HG03097 (cell line): ENCODE measurements at regions not wholly inside any gene's neighbourhood (a gene's known extent, or its start where the extent isn't known, plus 50 kb on each side); places are given as distances from the start of the nearest gene placed in this dataset.

Experiments used
- ATAC-seq: cut with Tn5 transposase; IDR thresholded peaks from one replicate; pipeline ENCODE4 v1.9.1; 2021; ENCODE audit not compliant: unreplicated experiment, low FRiP score

- ATAC-seq, result no peak
Observed at GRCh38 chr15:36363335-36363734, 216.1 kb upstream of the CDIN1 start.

DNA sequence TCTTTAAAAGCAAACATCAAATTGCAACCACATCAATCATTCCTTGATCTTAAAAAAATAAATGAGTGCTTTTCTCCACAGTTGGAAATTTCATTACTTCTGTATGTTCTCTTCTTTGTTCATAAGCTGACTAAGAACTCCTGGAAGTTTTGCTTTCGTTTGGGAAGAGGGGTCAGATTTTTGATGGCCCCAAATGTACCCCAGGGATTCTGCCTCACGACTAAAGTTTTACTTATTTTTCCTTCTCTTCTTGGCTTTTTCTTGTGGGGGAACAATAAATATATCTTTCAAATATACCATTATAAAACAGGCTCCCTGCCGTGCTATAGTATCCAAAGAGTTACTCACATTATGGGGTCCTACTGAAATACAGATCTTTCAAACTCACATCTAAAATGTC is 215.0 kb upstream of the CDIN1 start:
- ATAC-seq, result no peak

DNA sequence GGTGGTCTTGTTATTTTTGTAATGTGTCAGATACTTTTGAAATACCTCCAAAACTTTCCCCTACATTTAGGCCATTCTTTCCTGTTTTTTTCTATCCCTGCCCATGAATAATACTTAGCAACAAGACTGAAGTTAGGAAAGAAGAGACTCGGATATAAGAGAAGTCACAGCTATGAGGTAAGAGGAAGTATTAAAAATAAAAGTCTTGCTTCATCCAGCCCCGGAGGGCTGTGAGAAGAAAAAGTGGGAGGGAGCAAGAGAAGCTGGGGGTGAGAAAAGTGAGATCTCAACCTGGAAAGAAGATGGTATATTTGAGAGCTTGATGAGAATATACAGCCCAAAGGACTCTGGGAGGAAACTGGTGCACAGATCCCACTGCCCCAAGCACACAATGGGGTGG is 213.5 kb upstream of the CDIN1 start:
- ATAC-seq, result no peak

- ATAC-seq, result no peak
Observed at GRCh38 chr15:36370051-36370730, 209.2 kb upstream of the CDIN1 start.

GRCh38 chr15:36370731-36371112 is 208.7 kb upstream of the CDIN1 start:
- no peak for ATAC-seq

GRCh38 chr15:36371509-36371908 is 207.9 kb upstream of the CDIN1 start:
- ATAC-seq, result no peak

- no peak for ATAC-seq
Observed at GRCh38 chr15:36372968-36373367, 206.5 kb upstream of the CDIN1 start.

DNA sequence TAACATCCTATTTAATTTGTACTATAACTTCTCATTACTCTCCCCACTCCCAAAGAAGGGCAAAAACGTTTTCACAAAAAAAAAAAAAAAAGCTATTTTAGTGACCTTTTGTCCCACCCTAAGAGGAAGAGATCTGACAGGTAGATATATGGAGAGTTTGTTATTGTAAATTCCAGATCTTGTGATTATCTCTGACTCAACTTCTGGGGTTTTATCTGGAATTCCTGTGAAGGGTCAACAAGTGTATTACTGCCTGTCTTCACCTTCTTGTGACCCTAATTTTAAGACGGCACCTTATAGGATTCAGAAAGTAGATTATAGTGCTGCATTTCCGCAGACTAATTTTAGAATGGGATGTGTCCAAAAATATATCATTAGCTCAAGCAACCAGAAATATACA is 205.9 kb upstream of the CDIN1 start:
- no peak for ATAC-seq

- ATAC-seq, result no peak
Observed at GRCh38 chr15:36389107-36389506, 190.3 kb upstream of the CDIN1 start.

DNA sequence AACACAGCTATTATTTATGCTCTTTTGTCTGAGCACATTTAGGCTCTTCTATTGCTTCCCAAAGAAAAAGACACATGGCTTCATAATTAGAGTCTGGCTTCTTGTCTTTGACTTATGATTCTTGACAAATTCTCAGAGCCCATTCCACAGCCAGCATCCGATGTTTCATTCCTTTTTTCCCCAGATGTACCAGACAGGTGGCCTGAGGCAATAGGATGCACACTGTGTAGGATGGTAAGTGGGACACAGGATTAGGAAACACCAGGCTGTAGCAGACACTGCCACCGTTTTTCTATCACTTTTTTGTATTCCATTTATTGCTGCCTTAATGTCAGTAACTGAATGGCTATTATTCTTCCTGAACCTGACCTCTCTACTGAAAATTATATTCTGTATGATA is 188.9 kb upstream of the CDIN1 start:
- ATAC-seq, result no peak

DNA sequence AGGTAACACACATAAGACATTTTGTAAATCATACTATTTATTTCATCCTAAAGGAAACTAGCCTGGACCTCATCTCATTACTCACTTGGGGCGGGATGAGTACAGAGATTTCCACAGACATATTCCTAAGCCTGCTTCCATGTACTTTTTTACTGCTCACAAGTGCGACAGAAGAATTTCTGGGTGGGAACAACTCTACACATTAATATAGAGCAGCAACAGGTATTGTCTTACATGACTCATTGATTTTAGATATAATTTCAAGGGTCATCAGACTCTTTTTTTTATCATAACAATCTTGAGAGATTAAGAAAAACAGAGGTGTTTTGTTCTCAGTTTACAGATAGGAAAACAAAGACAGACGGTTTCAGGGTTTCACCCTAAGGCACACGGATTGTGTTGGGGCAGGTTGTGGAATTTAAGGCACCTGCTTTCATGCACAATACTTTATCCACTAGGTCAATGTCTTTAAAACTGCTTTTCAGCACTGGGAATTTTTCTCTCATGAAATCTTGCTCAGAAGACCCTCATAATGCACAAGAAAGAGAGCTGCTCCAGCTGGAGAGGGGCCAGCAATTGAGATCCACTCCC is 186.7 kb upstream of the CDIN1 start:
- no peak for ATAC-seq

GRCh38 chr15:36398212-36398611 is 181.2 kb upstream of the CDIN1 start:
- no peak for ATAC-seq

DNA sequence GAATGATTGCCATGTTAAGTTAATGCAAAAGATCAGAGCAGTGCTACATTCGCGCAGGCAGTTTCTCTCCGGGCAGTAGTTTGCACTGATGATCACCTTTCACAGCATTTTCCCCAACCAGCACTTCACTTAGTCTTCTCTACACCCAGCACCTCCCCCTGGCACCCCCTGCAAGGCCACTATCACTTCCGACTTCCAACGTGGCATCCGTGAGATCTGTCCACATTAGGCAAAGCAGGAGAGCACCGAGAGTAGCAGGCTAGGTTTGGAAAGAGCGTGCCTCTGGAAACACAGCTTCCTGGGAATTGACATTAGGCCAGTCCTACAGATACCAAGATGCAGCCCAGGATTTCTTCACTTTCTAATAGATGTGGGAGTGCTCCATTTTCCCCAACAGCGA is 180.2 kb upstream of the CDIN1 start:
- ATAC-seq, result no peak

DNA sequence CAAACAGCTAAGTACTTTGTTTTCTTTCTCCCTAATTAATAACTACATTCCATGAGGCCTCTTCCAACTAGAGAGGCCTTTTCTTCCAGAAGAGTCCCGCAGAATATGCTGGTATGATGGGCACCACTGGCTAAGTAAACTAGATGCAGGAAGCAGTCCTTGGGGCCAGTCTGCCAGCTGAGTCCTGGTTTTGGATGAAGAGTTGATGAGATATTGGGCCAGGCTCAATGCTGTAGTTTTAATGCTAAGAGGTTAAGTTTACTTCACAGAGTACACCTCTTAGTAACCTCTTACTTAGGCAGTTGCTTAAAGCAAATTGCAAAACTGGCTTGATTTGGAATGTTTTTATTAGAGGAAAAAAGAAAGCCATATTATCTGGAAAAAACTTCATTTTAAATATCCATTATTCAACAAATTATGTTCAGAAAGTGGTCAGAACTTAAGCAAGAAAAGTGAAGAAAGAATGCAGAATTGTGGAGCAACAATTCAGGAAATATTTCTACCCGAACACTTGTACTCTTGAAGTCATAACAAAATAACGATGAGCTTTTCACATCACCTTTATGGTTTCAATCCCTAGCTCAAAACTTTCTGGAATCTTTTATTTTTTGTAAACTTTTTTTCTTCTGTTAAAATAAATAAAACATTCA is 178.4 kb upstream of the CDIN1 start:
- no peak for ATAC-seq

DNA sequence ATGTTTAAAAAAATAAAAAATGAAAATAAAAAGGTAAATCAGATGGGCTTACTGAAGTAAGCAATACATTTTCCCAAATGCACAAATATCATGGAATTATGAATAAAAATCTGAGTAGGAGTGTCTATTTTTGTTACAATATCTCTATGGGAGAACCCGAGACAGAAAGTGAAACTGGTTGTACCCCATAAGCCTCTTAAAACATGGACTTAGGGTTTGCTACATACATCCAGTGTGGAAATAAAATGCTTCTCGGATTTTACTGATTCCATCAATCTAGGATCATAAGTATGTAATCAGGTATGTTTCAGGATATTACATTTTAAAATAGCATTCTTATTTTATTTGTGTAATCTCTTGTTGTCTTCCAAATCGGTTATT is 177.8 kb upstream of the CDIN1 start:
- ATAC-seq, result no peak

DNA sequence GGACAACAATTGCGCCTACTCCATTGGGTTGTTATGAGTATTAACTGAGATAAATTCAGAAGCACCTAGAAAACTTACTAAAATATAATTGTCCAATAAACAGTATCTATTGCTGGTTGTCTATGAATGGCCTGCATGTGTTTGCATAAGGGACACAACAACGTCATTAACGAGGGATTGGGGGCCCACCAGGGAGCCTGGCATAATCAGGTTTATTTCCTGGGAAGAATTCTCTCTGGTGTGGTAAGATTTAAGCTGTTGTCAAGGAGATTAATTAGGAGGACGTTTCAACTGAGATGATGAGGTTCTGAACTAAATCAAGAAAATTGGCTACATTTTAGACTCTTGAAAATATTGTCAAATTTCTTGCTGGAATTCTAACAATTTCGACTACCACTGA is 176.1 kb upstream of the CDIN1 start:
- ATAC-seq, result no peak

DNA sequence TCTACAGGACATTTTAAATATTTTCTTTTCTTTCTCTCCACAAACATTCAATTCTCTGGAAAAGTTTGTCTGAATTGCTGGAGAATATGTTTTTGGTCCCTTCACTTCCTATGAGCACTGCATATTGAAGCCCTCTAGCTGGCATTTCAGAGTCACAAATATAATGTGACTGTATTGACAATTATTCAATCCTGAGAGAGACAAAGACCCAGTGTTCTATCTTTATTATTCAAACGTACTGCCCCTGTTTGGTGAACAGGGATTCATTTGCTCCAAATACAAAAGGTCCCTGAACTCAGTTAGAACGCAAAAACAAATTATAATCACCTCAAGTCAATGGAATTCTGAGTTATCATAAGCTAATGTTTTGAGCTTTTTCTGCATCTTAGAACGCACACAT is 173.1 kb upstream of the CDIN1 start:
- no peak for ATAC-seq

DNA sequence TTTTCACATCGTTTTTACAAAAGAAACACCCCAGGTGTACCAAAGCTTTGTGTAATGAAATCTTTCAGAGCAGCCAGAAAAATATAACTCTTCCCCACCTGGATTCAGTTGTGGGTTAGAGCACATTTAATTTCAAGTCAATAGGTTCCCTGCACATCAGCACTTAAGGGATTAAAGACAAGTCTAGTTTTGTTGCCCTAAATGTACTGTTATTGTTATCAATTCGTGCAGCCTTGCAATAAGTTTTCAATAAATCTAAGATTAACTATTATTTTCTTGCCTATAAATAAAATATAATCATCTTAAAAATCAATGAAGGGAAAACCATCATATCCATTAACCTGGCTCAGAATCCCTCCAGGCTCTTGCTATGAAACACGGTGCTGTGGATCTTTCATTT is 172.5 kb upstream of the CDIN1 start:
- ATAC-seq, result no peak

- ATAC-seq, result no peak
Observed at GRCh38 chr15:36407647-36408046, 171.8 kb upstream of the CDIN1 start.

DNA sequence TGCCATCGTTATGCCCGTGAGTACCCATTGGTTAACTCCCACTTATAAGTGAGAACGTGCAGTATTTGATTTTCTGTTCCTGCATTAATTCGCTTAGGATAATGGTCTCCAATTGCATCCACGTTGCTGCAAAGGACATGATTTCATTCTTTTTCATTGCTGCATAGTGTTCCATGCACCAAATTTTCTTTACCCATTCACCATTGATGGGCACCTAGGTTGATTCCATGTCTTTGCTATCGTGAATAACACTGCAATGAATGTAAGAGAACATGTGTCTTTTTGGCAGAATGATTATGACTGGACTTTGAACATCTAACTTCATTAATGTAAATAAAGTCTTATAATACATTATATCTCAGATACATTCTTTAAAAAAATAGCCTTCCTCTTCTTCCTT is 169.6 kb upstream of the CDIN1 start:
- ATAC-seq, result no peak

GRCh38 chr15:36414670-36415069 is 164.8 kb upstream of the CDIN1 start:
- ATAC-seq, result no peak

- ATAC-seq, result no peak
Observed at GRCh38 chr15:36415643-36416042, 163.8 kb upstream of the CDIN1 start.
